ENCODE measurements at regions not wholly inside any gene's neighbourhood (a gene's known extent, or its start where the extent isn't known, plus 50 kb on each side); places are given as distances from the start of the nearest gene placed in this dataset.
"Not testable (repeated sequence)": the region's sequence is repeated elsewhere in the genome, so short reads cannot be mapped to it uniquely, and the experiment has no call there.

- DNase-seq = no peak
- intact Hi-C loops (cut with DNase I) = no loop called here
- H3K4me3 ChIP-seq = no peak overlapping the region
- 49 to 55% methylated on average over 3 of the region's 3 CpGs for WGBS, 2 donors
- no peak for TF ChIP-seq CTCF (IDR thresholded peaks at IDR 0.05)
- no peak for TF ChIP-seq POLR2A (IDR thresholded peaks at IDR 0.05)
- peaks cover 0 to 46% (median 0%) of the 10 kb centered on the region in 4 donors for H3K27me3 ChIP-seq
- no peaks in the 10 kb centered on the region for H3K36me3 ChIP-seq
- H3K27ac ChIP-seq = no peak overlapping the region
- H3K9me3 ChIP-seq = no peaks in the 10 kb centered on the region
- H3K4me1 ChIP-seq = no peaks in the 10 kb centered on the region
Measured at GRCh38 chr22:17285656-17286055, 66.4 kb upstream of the ADA2 start.

- Histone ChIP-seq H3K4me3 (no peak overlapping the region), H3K36me3 (no peaks in the 10 kb centered on the region), H3K9me3 (no peaks in the 10 kb centered on the region), H3K27me3 (peaks cover 0 to 46% (median 0%) of the 10 kb centered on the region in 4 donors), H3K27ac (no peak overlapping the region), H3K4me1 (no peaks in the 10 kb centered on the region)
- intact Hi-C loops (cut with DNase I) = no loop called here
- no peak for DNase-seq
- TF ChIP-seq CTCF (IDR thresholded peaks at IDR 0.05) (no peak), POLR2A (IDR thresholded peaks at IDR 0.05) (no peak)
- 74 to 82% methylated on average over 10 of the region's 10 CpGs for WGBS, 2 donors
Measured at GRCh38 chr22:17284888-17285287, 65.7 kb upstream of the ADA2 start.

- intact Hi-C loops (cut with DNase I) = no loop called here
- no peaks in the 10 kb centered on the region for H3K36me3 ChIP-seq
- H3K9me3 ChIP-seq = no peaks in the 10 kb centered on the region
- no peaks in the 10 kb centered on the region for H3K4me1 ChIP-seq
- H3K27ac ChIP-seq = no peak overlapping the region
- peaks cover 0 to 46% (median 0%) of the 10 kb centered on the region in 4 donors for H3K27me3 ChIP-seq
- TF ChIP-seq CTCF (IDR thresholded peaks at IDR 0.05) = no peak
- no peak for TF ChIP-seq POLR2A (IDR thresholded peaks at IDR 0.05)
- no peak overlapping the region for H3K4me3 ChIP-seq
- no peak for DNase-seq
- 75 to 76% methylated on average over 2 of the region's 2 CpGs for WGBS, 2 donors
Measured at GRCh38 chr22:17284466-17284865, 65.2 kb upstream of the ADA2 start.

GRCh38 chr22:17283865-17284264, 64.6 kb upstream of the ADA2 start:
- DNase-seq; intact Hi-C loops (cut with DNase I); H3K9me3 ChIP-seq; H3K36me3 ChIP-seq; H3K4me1 ChIP-seq; H3K4me3 ChIP-seq; H3K27ac ChIP-seq: not testable (repeated sequence)
- WGBS, 2 donors = 80 to 82% methylated on average over 10 of the region's 10 CpGs
- peaks cover 0 to 46% (median 0%) of the 10 kb centered on the region in 4 donors for H3K27me3 ChIP-seq

GRCh38 chr22:17283423-17283822, 64.2 kb upstream of the ADA2 start:
- TF ChIP-seq CTCF (IDR thresholded peaks at IDR 0.05) (no peak), POLR2A (IDR thresholded peaks at IDR 0.05) (no peak)
- no peak overlapping the region for H3K27ac ChIP-seq

GRCh38 chr22:17281440-17281841, 62.2 kb upstream of the ADA2 start:
- intact Hi-C loops (cut with DNase I) = no loop called here
- no peak overlapping the region for H3K4me3 ChIP-seq
- TF ChIP-seq POLR2A (IDR thresholded peaks at IDR 0.05) = no peak
- no peak for TF ChIP-seq CTCF (IDR thresholded peaks at IDR 0.05)
- peaks cover 0 to 22% (median 0%) of the 10 kb centered on the region in 4 donors for H3K27me3 ChIP-seq
- H3K9me3 ChIP-seq = no peaks in the 10 kb centered on the region
- DNase-seq = no peak
- no peak overlapping the region for H3K27ac ChIP-seq
- no peaks in the 10 kb centered on the region for H3K4me1 ChIP-seq
- H3K36me3 ChIP-seq = no peaks in the 10 kb centered on the region
- 60 to 64% methylated on average over 8 of the region's 8 CpGs for WGBS, 2 donors

More at GRCh38 chr22:17283423-17283822, 64.2 kb upstream of the ADA2 start:
- intact Hi-C loops (cut with DNase I) = no loop called here
- no peak for DNase-seq
- Histone ChIP-seq H3K36me3 (no peaks in the 10 kb centered on the region), H3K4me1 (no peaks in the 10 kb centered on the region), H3K4me3 (no peak overlapping the region), H3K27me3 (peaks cover 0 to 42% (median 0%) of the 10 kb centered on the region in 4 donors), H3K9me3 (no peaks in the 10 kb centered on the region)
- 89 to 92% methylated on average over 4 of the region's 4 CpGs for WGBS, 2 donors

All from esophagus squamous epithelium (tissue), 5 donors.